ENCODE measurements at regions not wholly inside any gene's neighbourhood (a gene's known extent, or its start where the extent isn't known, plus 50 kb on each side); places are given as distances from the start of the nearest gene placed in this dataset.

GRCh38 chr1:244313346-244313745, 138.4 kb downstream of the ADSS2 start:
- no peak overlapping the region for H3K4me2 ChIP-seq
- H3K9me3 ChIP-seq (ENCODE audit: low read depth): no peaks in the 10 kb centered on the region
- no peak for DNase-seq (ENCODE audit: low spot score)
- H2AFZ ChIP-seq (replicated peaks): no peak overlapping the region
- no peaks in the 10 kb centered on the region for H4K20me1 ChIP-seq (ENCODE audit: low read depth)
- H3K79me2 ChIP-seq (ENCODE audit: low read depth): no peaks in the 10 kb centered on the region
- H3K4me3 Mint-ChIP-seq: no peak overlapping the region
- H3K4me3 ChIP-seq: no peak overlapping the region
- peaks cover 9% of the 10 kb centered on the region for H3K27me3 Mint-ChIP-seq (ENCODE audit: insufficient read depth, low read depth)
- no peak overlapping the region for H3K27ac ChIP-seq
- no peak overlapping the region for H3K27ac Mint-ChIP-seq
- no peaks in the 10 kb centered on the region for H3K36me3 ChIP-seq
- H3K36me3 Mint-ChIP-seq: no peaks in the 10 kb centered on the region
- no peak for TF ChIP-seq EZH2phosphoT487 (IDR thresholded peaks at IDR 0.05)
- no peak for TF ChIP-seq EZH2 (IDR thresholded peaks at IDR 0.05)
- TF ChIP-seq CTCF (IDR thresholded peaks at IDR 0.05): no peak
- peaks cover 7% of the 10 kb centered on the region for H3K9me3 Mint-ChIP-seq
- no peaks in the 10 kb centered on the region for H3K4me1 ChIP-seq
- H3K4me1 Mint-ChIP-seq: no peaks in the 10 kb centered on the region
- H3K9ac ChIP-seq: no peak overlapping the region
- H3K27me3 ChIP-seq: no peaks in the 10 kb centered on the region
- H3F3A ChIP-seq (ENCODE audit: low read depth): no peaks in the 10 kb centered on the region

- H3K9me3 ChIP-seq (ENCODE audit: low read depth): no peaks in the 10 kb centered on the region
- no peak overlapping the region for H3K4me2 ChIP-seq
- H3K36me3 ChIP-seq: no peaks in the 10 kb centered on the region
- Mint-ChIP-seq H3K9me3 (no peaks in the 10 kb centered on the region), H3K4me1 (no peaks in the 10 kb centered on the region), H3K27me3 (ENCODE audit: insufficient read depth, low read depth) (peaks cover 9% of the 10 kb centered on the region), H3K4me3 (no peak overlapping the region), H3K27ac (no peak overlapping the region), H3K36me3 (no peaks in the 10 kb centered on the region)
- no peaks in the 10 kb centered on the region for H3F3A ChIP-seq (ENCODE audit: low read depth)
- TF ChIP-seq EZH2phosphoT487 (IDR thresholded peaks at IDR 0.05) (no peak), CTCF (IDR thresholded peaks at IDR 0.05) (no peak), EZH2 (IDR thresholded peaks at IDR 0.05) (no peak)
- no peaks in the 10 kb centered on the region for H3K79me2 ChIP-seq (ENCODE audit: low read depth)
- H3K9ac ChIP-seq: no peak overlapping the region
- no peak overlapping the region for H3K27ac ChIP-seq
- DNase-seq (ENCODE audit: low spot score): no peak
- H3K27me3 ChIP-seq: no peaks in the 10 kb centered on the region
- H3K4me3 ChIP-seq: no peak overlapping the region
- H3K4me1 ChIP-seq: no peaks in the 10 kb centered on the region
- H4K20me1 ChIP-seq (ENCODE audit: low read depth): no peaks in the 10 kb centered on the region
- no peak overlapping the region for H2AFZ ChIP-seq (replicated peaks)
Observed at GRCh38 chr1:244314921-244315559, 136.7 kb downstream of the ADSS2 start.

- no peaks in the 10 kb centered on the region for H3K79me2 ChIP-seq (ENCODE audit: low read depth)
- Mint-ChIP-seq H3K9me3 (no peaks in the 10 kb centered on the region), H3K27me3 (ENCODE audit: insufficient read depth, low read depth) (peaks cover 7% of the 10 kb centered on the region), H3K4me1 (no peaks in the 10 kb centered on the region), H3K4me3 (no peak overlapping the region), H3K27ac (no peak overlapping the region), H3K36me3 (no peaks in the 10 kb centered on the region)
- no peak overlapping the region for H3K4me2 ChIP-seq
- no peaks in the 10 kb centered on the region for H3K4me1 ChIP-seq
- H3K9ac ChIP-seq: no peak overlapping the region
- H2AFZ ChIP-seq (replicated peaks): no peak overlapping the region
- no peak for DNase-seq (ENCODE audit: low spot score)
- H4K20me1 ChIP-seq (ENCODE audit: low read depth): no peaks in the 10 kb centered on the region
- H3K36me3 ChIP-seq: no peaks in the 10 kb centered on the region
- no peak overlapping the region for H3K27ac ChIP-seq
- no peak overlapping the region for H3K4me3 ChIP-seq
- TF ChIP-seq CTCF (IDR thresholded peaks at IDR 0.05): no peak
- no peak for TF ChIP-seq EZH2phosphoT487 (IDR thresholded peaks at IDR 0.05)
- no peak for TF ChIP-seq EZH2 (IDR thresholded peaks at IDR 0.05)
- H3K27me3 ChIP-seq: no peaks in the 10 kb centered on the region
- H3K9me3 ChIP-seq (ENCODE audit: low read depth): no peaks in the 10 kb centered on the region
- no peaks in the 10 kb centered on the region for H3F3A ChIP-seq (ENCODE audit: low read depth)
Observed at GRCh38 chr1:244315996-244316395, 135.7 kb downstream of the ADSS2 start.

All from neural progenitor cell (in vitro differentiated cells).